SU-DHL-6 (cell line): ENCODE measurements at regions not wholly inside any gene's neighbourhood (a gene's known extent, or its start where the extent isn't known, plus 50 kb on each side); places are given as distances from the start of the nearest gene placed in this dataset.

Source experiments
- EZH2phosphoT487 ChIP-seq: fragments of 200-600 bp; sonication (generic), shearing (Covaris generic); conservative IDR thresholded peaks from 2 replicates; pipeline ENCODE4 v1.6.1; 2018; ENCODE audit warnings: mild to moderate bottlenecking, antibody characterized with exemption, low read length, moderate library complexity, mixed read lengths
- TF ChIP-seq, protein P1 (sequence below): fragments of 200-600 bp; sonication (generic); IDR thresholded peaks from one replicate; pipeline ENCODE4 v1.5.1; 2017; ENCODE audit warnings: antibody characterized with exemption, mild to moderate bottlenecking, low read length, moderate library complexity; ENCODE audit not compliant: insufficient read depth, poor library complexity, severe bottlenecking

DNA sequence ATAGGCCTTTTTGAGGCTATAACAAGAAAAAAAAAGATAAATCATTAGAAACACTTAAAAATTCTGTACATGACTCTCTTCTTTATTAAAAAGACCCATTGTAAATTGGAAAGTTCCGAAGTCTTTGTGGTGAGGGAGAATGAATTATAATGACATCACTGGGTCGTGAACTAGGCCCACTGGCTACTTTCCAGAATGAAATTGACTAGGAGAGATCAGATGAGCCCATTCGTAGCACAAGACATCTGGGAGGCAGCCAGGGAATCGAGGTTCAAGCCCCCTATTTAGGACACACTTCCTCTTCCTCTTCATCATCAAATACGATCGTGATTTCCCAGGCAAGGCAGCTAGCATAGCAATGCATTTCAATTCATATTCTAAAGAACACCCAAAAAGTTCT is 889.8 kb upstream of the NR2F2 start:
- TF ChIP-seq, protein P1, sequence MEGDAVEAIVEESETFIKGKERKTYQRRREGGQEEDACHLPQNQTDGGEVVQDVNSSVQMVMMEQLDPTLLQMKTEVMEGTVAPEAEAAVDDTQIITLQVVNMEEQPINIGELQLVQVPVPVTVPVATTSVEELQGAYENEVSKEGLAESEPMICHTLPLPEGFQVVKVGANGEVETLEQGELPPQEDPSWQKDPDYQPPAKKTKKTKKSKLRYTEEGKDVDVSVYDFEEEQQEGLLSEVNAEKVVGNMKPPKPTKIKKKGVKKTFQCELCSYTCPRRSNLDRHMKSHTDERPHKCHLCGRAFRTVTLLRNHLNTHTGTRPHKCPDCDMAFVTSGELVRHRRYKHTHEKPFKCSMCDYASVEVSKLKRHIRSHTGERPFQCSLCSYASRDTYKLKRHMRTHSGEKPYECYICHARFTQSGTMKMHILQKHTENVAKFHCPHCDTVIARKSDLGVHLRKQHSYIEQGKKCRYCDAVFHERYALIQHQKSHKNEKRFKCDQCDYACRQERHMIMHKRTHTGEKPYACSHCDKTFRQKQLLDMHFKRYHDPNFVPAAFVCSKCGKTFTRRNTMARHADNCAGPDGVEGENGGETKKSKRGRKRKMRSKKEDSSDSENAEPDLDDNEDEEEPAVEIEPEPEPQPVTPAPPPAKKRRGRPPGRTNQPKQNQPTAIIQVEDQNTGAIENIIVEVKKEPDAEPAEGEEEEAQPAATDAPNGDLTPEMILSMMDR: no peak
- TF ChIP-seq EZH2phosphoT487: no peak
